ENCODE measurements at regions not wholly inside any gene's neighbourhood (a gene's known extent, or its start where the extent isn't known, plus 50 kb on each side); places are given as distances from the start of the nearest gene placed in this dataset.

- TF ChIP-seq USF2 (IDR thresholded peaks at IDR 0.05; ENCODE audit: borderline replicate concordance, low read depth, low read length), result no peak
Measured at GRCh38 chr14:66381755-66382154, 104.4 kb upstream of the CCDC196 start (continued).

- CTCF ChIA-PET, result interaction anchor here (1.1 kb wide), 1 partner anchor 24 kb away, joined by 6 read pairs; no protein-coding TSS in a partner anchor
- H3K4me1 ChIP-seq (ENCODE audit: control insufficient read depth, insufficient read depth, low read length), result no peaks in the 10 kb centered on the region
- no peaks in the 10 kb centered on the region for H3K79me2 ChIP-seq (ENCODE audit: control insufficient read depth, insufficient read depth, low read length)
- RAD21 ChIA-PET (ENCODE audit: unreplicated experiment), result no interaction called here
- FAIRE-seq (no peak), ATAC-seq (no peak), DNase-seq (ENCODE audit: low read depth, low spot score) (no peak)
- TF ChIP-seq IRF3 (IDR thresholded peaks at IDR 0.05), result no peak
- TF ChIP-seq FOS (IDR thresholded peaks at IDR 0.05; ENCODE audit: borderline replicate concordance, extremely low read depth, insufficient read length), result no peak
- TF ChIP-seq MXI1 (IDR thresholded peaks at IDR 0.05; ENCODE audit: low read depth, low read length), result no peak
- no peak for TF ChIP-seq MTA2 (IDR thresholded peaks at IDR 0.05; ENCODE audit: low read depth)
- no peak for TF ChIP-seq USF1 (IDR thresholded peaks at IDR 0.05; ENCODE audit: borderline replicate concordance, extremely low read length, insufficient read depth, low read depth, low read length)
- no peak for TF ChIP-seq IRF5 (IDR thresholded peaks at IDR 0.05; ENCODE audit: borderline replicate concordance)
- TF ChIP-seq YY1 (IDR thresholded peaks at IDR 0.05; ENCODE audit: low read depth, low read length), result no peak
- no peak for TF ChIP-seq ZSCAN29 (IDR thresholded peaks at IDR 0.05)
- no peak for TF ChIP-seq MYB (IDR thresholded peaks at IDR 0.05; ENCODE audit: borderline replicate concordance, low read depth, low read length)
- TF ChIP-seq ETV6 (conservative IDR thresholded peaks at IDR 0.05 in 1 of 2, IDR thresholded peaks at IDR 0.05 in 1 of 2; ENCODE audit: borderline replicate concordance in 1 of 2, low read depth in 1 of 2), result no peak
- TF ChIP-seq ELK1 (IDR thresholded peaks at IDR 0.05; ENCODE audit: low read depth, low read length), result no peak
- H3K9me3 ChIP-seq (replicated peaks; ENCODE audit: control insufficient read depth, insufficient read depth, low read length), result no peaks in the 10 kb centered on the region
- intact Hi-C loops (cut with micrococcal nuclease; ENCODE audit: unreplicated experiment), result no loop called here
- H3K36me3 ChIP-seq (ENCODE audit: control insufficient read depth in 2 of 2, insufficient read depth in 2 of 2, low read length in 1 of 2), result no peaks in the 10 kb centered on the region
- no peak overlapping the region for H2AFZ ChIP-seq (ENCODE audit: control insufficient read depth, low read depth, low read length)
- H4K20me1 ChIP-seq (ENCODE audit: control insufficient read depth, insufficient read depth), result no peaks in the 10 kb centered on the region
- no peak overlapping the region for H3K9ac ChIP-seq (ENCODE audit: control insufficient read depth, insufficient read depth, low read length)
- H3K27me3 ChIP-seq (replicated peaks in 1 of 2; ENCODE audit: control insufficient read depth in 2 of 2, insufficient read depth in 2 of 2, low read length in 1 of 2), result no peaks in the 10 kb centered on the region
- WGBS (ENCODE audit: insufficient coverage, insufficient replicate concordance, low lambda C conversion rate, missing lambda C conversion rate), result 93% methylated on average over 1 of the region's 1 CpG
- in situ Hi-C loops (cut with MboI), result no loop called here
- no TSS peak for BruUV-seq (replicated peaks)
- POLR2A ChIA-PET, result no interaction called here
- no peak overlapping the region for H3K27ac ChIP-seq (ENCODE audit: control insufficient read depth, insufficient read depth)
- no peak overlapping the region for H3K4me3 ChIP-seq
- SMC1A ChIA-PET (ENCODE audit: uncharacterized antibody, unreplicated experiment), result no interaction called here
- H3K4me2 ChIP-seq (ENCODE audit: control insufficient read depth, insufficient read depth), result no peak overlapping the region
Measured at GRCh38 chr14:66383257-66383656, 102.9 kb upstream of the CCDC196 start.

Data from GM12878 (cell line).